CD4-positive, alpha-beta T cell treated with Interleukin-12 subunit alpha and Interleukin-12 subunit beta, for 1 hour (primary cell): ENCODE measurements at regions not wholly inside any gene's neighbourhood (a gene's known extent, or its start where the extent isn't known, plus 50 kb on each side); places are given as distances from the start of the nearest gene placed in this dataset.
"Not testable (repeated sequence)": the region's sequence is repeated elsewhere in the genome, so short reads cannot be mapped to it uniquely, and the experiment has no call there.

ENCODE experiments used
- DNase-seq: peaks from one replicate; pipeline ENCODE4 v3.0.0-alpha.2; 2020

GRCh38 chr5:62825623-62826220 lies 247.1 kb downstream of the LRRC70 start:
- no peak for DNase-seq

GRCh38 chr5:62824936-62825335 lies 246.3 kb downstream of the LRRC70 start:
- no peak for DNase-seq

GRCh38 chr5:62817043-62817442 lies 238.4 kb downstream of the LRRC70 start:
- not testable (repeated sequence) for DNase-seq

- DNase-seq = no peak
Measured at GRCh38 chr5:62814991-62815390, 236.4 kb downstream of the LRRC70 start.

GRCh38 chr5:62812621-62813255 lies 234.1 kb downstream of the LRRC70 start:
- DNase-seq = no peak

GRCh38 chr5:62804819-62805218 lies 226.2 kb downstream of the LRRC70 start:
- DNase-seq = not testable (repeated sequence)

- DNase-seq = no peak
Measured at GRCh38 chr5:62795926-62796325, 217.3 kb downstream of the LRRC70 start.

GRCh38 chr5:62794456-62794855 lies 215.8 kb downstream of the LRRC70 start:
- DNase-seq = no peak

GRCh38 chr5:62791059-62791458 lies 212.4 kb downstream of the LRRC70 start:
- DNase-seq = no peak

- DNase-seq = no peak
Measured at GRCh38 chr5:62790348-62790747, 211.7 kb downstream of the LRRC70 start.

- DNase-seq = no peak
Measured at GRCh38 chr5:62786099-62786498, 207.5 kb downstream of the LRRC70 start.

GRCh38 chr5:62785588-62785987 lies 207.0 kb downstream of the LRRC70 start:
- DNase-seq = no peak

- DNase-seq = no peak
Measured at GRCh38 chr5:62783374-62784057, 204.9 kb downstream of the LRRC70 start.

- no peak for DNase-seq
Measured at GRCh38 chr5:62780888-62781287, 202.3 kb downstream of the LRRC70 start.

- no peak for DNase-seq
Measured at GRCh38 chr5:62780230-62780629, 201.6 kb downstream of the LRRC70 start.

GRCh38 chr5:62779010-62779422 lies 200.4 kb downstream of the LRRC70 start:
- peak; percentile 41 for DNase-seq

- no peak for DNase-seq
Measured at GRCh38 chr5:62778316-62779009, 199.8 kb downstream of the LRRC70 start.

- DNase-seq = not testable (repeated sequence)
Measured at GRCh38 chr5:62777081-62777480, 198.5 kb downstream of the LRRC70 start.

- DNase-seq = not testable (repeated sequence)
Measured at GRCh38 chr5:62776592-62776991, 198.0 kb downstream of the LRRC70 start.

- no peak for DNase-seq
Measured at GRCh38 chr5:62773460-62773859, 194.8 kb downstream of the LRRC70 start.

- no peak for DNase-seq
Measured at GRCh38 chr5:62771341-62771740, 192.7 kb downstream of the LRRC70 start.

- DNase-seq = no peak
Measured at GRCh38 chr5:62767650-62768049, 189.0 kb downstream of the LRRC70 start.

- DNase-seq = no peak
Measured at GRCh38 chr5:62767077-62767476, 188.5 kb downstream of the LRRC70 start.

- no peak for DNase-seq
Measured at GRCh38 chr5:62762503-62762902, 183.9 kb downstream of the LRRC70 start.
